AG09319 (cell line): ENCODE measurements at regions not wholly inside any gene's neighbourhood (a gene's known extent, or its start where the extent isn't known, plus 50 kb on each side); places are given as distances from the start of the nearest gene placed in this dataset.
"Not testable (repeated sequence)": the region's sequence is repeated elsewhere in the genome, so short reads cannot be mapped to it uniquely, and the experiment has no call there.

Experiments used
- DNase-seq: peaks from one replicate; pipeline ENCODE4 v3.0.0-alpha.2; 2010; ENCODE audit warnings: low read depth; ENCODE audit errors: extremely low read depth
- CTCF ChIP-seq: IDR thresholded peaks from 2 replicates; pipeline ENCODE4 v1.5.1; 2011; ENCODE audit warnings: low read depth, mild to moderate bottlenecking, inconsistent platforms, low read length, moderate library complexity

- TF ChIP-seq CTCF, result no peak
Observed at GRCh38 chr1:148296511-148296910, 144.4 kb upstream of the NBPF11 start.

GRCh38 chr1:148294116-148294807, 142.2 kb upstream of the NBPF11 start:
- TF ChIP-seq CTCF, result no peak
- DNase-seq, result no peak

More at GRCh38 chr1:148296511-148296910, 144.4 kb upstream of the NBPF11 start:
- no peak for DNase-seq

DNA sequence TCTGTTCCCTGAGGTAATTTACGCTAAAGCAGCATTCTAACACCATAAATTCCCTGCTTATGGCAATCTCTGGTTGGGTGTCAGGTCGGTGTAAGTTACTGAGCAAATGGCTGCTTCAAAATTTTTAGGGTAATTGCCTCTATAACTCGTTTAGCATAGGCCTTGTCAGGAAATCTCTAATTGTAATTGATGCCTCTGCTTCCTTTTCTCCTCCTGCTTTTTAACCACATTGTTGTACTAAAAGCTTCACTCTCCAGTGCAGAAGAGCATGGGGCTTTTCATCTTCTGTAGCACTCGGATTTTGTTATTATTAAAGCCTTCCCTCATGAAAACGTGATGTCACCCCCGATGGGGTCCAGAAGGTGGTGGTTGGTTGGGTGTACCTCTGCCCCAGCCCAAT, 141.6 kb upstream of the NBPF11 start:
- DNase-seq, result no peak
- TF ChIP-seq CTCF, result no peak

DNA sequence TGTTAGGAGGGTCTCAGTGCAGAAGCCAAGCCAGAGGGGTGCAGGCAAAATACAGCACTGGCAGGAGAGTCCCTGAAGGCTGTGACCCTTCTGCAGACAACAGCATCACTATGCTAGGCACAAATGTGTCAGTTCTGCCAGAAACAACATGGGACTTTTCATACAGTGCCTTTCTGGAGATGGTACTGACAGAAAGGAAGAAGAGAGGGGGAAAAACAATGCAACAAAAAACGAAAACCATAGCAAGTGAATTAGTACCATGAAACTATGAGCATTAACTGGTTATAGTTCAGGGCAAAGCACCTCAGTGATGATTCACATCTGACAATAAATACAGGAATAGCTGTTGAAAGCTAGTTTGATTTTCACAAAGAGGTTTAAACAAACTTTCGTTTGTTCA, 140.8 kb upstream of the NBPF11 start:
- TF ChIP-seq CTCF, result no peak
- no peak for DNase-seq

- DNase-seq, result no peak
- no peak for TF ChIP-seq CTCF
Observed at GRCh38 chr1:148290881-148291280, 138.8 kb upstream of the NBPF11 start.

DNA sequence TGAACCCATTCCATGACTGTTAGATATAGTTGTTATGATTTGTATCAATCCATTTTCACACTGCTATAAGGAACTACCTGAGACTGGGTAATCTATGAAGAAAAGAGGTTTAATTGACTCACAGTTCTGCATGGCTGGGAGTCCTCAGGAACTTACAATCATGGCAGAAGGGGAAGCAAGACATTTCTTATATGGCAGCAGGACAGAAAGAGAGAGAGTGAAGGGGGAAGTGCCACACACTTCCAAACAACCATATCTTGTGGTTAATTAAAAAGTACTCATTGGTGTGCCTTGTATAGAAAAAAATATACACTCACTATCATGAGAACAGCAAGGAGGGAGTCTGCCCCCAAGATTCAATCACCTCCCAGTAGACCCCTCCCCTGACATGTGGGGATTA, 137.6 kb upstream of the NBPF11 start:
- DNase-seq, result no peak
- TF ChIP-seq CTCF, result no peak

GRCh38 chr1:148285946-148286345, 133.9 kb upstream of the NBPF11 start:
- DNase-seq, result not testable (repeated sequence)

DNA sequence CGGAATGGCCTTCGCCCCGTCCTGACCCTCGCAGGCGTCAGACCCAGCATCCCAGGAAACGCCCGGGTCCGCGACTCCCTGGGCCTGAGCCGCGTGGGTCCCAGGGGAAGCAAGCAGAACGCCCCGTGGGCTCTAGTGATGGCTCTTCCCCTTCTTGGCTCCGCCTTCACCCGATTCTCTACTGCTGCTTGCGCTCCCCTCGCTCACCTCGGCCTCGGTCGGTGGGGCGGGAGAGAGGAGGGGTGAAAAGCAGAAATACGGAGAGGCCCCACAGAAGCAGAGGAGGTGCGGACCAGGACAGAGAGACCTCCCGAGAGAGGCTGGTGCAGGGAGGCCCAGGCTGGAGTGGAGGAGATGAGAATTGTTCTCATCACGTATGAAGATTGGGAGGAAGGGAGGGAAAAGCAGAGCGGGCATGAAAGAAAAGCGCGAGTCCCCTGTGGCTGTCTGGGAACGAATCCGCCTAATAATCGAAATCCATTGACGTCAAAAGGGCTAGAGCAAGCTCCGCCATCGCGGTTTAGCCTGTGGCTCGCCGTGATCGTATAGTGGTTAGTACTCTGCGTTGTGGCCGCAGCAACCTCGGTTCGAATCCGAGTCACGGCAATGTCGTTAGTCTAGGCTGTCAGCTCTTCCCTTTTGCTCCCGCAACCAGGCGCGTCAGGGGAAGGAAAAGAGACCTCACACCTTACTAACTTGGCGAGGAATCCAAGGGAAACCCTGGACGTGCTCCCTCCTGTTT, 128.9 kb upstream of the NBPF11 start:
- not testable (repeated sequence) for DNase-seq

DNA sequence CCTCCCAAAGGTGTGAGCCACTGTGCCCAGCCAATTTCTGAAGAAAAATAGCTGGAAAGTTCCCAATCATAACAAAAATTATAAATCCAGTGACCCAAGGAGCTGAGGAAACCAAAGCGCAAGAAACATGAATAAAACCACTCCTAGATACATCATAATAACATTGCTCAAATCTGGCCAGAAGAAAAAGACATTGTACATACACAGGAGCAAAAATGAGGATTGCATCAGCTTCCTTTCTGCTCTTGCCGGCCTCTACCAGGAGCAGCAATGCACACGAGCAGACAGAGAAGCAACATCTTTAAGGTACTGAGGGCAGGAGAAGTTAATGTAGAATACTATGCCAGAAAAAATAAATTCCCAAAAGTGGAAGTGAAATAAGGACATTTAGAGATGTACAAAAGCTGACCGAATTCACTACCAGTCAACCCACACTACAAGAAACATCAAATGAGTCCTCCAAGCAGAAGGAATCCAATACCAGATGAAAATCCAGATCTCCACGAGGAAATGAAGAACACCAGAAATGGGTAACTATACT, 127.0 kb upstream of the NBPF11 start:
- DNase-seq, result not testable (repeated sequence)

DNA sequence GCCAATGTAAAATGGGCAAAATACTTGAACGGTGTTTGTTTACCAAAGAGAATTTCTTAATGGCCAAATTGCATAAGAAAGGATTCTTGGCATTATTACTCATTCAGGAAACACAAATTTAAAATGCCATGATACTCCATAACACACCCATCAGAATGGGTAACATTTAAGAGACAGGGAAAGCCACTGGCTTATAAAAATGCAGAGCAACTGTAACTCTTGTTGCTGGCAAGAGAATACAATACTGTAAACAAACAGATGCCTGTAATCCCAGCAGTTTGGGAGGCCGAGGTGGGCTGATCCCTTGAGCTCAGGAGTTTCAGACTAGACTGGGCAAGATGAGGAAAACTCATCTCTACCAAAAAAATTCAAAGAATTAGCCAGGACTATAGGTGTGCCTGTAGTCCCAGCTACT, 125.8 kb upstream of the NBPF11 start:
- DNase-seq, result peak; percentile 29

DNA sequence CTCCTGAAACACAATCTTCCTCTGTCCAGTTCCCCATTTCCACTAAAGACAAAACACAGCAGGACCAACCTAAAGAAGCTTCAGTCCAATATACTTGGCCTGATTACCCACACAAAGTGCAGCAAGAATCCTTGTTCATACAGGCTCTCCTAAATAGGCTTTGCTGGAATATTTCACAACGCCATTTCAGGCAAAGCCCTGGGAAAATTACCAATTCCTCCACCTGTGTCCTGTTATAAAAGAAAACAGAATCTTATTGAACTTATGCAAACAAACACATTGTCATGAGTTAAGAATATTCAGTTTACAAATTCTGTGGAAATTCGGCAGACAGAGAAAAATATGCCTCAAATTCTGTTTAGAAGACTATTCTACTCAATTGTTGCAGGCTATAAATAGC, 115.0 kb upstream of the NBPF11 start:
- not testable (repeated sequence) for DNase-seq
